SKM-1 (cell line): ENCODE measurements at regions not wholly inside any gene's neighbourhood (a gene's known extent, or its start where the extent isn't known, plus 50 kb on each side); places are given as distances from the start of the nearest gene placed in this dataset.
"Not testable (repeated sequence)": the region's sequence is repeated elsewhere in the genome, so short reads cannot be mapped to it uniquely, and the experiment has no call there.

Source experiments
- DNase-seq: peaks from one replicate; lab custom pipeline; 2025; ENCODE audit not compliant: unreplicated experiment; lab: John Stamatoyannopoulos, UW

DNA sequence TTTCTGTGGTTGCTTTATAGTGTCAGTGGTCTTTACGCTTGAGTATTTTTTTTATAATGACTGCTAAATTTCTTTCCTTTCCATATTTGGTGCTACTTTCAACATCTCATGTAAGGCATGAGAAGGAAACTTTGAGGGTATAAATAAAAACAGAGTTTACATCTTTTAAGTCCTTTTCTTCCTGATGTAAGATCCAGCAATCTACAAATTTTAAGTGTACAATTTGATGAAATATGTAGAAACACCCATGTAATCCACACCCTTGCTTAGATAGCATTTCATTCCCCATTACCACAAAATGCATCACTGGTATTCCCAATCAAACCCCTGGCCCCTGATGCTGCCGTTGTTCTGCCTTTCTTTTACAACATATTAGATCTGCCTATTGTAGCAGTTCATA, 769.1 kb downstream of the CCDC85A start:
- DNase-seq: no peak

DNA sequence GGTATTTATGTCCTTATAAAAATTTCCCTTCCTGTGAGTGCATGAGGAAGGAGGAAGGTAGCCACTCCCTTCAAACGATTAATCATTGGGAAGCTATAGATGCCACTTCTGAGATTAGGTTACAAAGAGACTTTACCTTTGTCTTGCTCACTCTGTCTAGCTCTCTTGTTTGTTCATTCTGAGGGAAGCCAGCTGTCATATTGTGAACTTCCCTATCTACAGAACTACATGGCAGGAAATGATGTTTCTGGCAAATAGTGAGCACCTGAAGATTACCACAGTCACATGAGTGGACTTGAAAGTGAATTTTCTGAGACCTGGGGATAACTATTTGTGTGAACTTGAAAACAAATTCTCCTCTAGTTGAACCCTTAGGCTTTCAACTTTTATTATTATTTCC, 776.8 kb downstream of the CCDC85A start:
- DNase-seq: no peak

DNA sequence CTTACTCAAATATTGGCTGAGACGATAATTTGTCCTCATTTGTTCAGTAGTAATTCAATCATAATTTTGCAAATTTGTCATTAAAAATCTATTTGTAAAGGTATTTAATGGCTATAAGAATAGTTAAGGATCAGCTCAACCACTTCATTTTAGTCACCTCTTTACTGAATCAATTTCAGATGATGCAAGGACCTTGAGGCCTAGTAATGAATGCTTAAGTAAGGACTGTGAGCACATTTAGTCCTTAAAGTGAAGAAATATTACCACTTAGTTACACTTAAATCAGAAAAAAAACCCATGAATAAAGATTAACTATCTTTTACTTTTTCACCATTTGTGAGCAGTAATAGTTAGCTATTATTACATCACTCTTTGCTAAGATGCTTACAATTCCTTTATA, 778.9 kb downstream of the CCDC85A start:
- DNase-seq: no peak

DNA sequence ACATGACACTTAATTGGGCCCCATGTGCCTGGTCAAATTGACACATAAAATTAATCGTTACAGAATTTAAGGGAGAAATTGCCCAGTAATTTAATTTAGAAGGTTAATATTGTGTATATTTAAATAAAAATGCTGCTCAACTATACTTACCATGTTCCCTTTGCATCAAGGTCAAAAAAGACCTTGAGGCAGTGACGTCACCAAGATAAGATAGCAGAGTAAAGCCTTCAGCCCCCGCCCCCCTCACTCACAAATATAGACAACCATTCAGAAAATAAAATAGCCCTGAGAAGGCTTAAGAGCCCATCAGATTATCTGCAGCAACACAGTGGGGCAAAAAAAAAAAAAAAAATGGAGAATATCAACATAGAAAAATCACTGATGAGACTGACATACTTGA, 785.7 kb downstream of the CCDC85A start:
- DNase-seq: no peak

DNA sequence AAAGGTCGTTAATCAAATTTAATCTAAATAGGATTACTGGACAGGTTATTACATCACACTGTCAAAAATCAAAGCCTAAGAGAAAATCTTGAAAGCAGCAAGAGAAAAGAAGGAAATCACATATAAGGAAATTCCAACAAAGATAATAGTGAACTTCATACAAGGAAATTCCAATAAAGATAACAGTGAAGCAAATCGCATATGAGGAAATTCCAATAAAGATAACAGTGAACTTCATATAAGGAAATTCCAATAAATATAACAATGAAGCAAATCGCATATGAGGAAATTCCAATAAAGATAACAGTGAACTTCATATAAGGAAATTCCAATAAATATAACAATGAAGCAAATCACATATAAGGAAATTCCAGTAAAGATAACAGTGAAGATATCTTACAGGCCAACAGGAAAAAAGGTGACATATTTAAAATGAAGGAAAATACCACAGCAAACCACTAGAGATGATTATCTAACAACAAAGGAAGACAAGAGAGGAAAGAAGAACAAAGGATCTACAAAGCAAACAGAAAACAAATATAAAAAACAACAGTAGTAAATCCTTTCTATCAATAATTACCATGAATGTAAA, 787.7 kb downstream of the CCDC85A start:
- no peak for DNase-seq

DNA sequence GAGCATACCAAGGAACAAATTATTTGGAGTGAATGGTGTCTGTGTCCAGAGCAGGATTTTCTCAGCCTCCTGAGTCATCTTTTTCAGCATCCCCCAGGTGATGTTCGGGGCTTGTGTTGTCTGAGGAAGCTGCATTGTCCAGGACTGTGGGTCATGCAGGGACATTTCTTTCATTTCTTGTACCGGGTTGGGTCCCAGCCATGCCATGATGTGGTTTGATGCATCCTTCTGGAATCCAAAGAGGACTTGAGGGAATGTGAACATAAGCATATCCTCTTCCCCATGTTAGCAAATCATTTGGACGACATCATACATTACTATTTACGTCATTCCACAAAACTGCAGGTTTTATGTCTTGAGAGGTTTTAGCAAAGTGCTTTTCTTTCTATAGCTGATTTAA, 797.8 kb downstream of the CCDC85A start:
- DNase-seq: no peak

DNA sequence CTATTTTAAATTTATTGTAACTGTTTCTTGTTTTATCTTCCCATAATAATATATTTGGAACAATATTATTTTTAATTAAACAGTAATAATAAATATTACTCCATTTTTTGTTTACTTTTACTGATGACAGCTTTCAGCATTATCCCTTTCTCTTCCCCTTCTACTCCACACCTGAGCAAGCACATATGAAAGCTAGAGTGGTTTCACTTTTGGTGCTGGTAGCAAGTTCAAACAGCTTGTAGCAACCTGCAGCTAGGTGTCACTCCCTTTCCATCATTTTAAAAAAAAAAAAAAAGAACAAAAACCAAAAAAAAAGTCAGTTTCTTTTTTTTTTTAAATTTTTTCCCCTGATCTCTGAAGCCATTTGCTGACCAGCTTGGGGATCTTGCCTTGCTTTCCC, 801.8 kb downstream of the CCDC85A start:
- DNase-seq: no peak

DNA sequence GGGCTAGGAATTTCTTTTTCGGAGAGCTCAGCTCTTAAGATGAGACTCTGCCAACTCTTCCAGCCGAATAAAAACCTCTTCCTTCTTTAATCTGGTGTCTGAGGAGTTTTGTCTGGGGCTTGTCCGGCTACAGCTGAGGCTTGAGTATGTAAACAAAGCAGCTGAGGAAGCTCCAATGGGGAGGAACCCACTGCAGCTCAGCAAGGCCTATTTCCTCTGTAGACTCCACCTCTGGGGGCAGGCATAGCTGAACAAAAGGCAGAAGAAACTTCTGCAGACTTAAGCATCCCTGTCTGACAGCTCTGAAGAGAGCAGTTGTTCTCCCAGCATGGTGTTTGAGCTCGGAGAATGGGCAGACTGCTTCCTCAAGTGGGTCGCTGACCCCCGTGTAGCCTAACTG, 838.7 kb downstream of the CCDC85A start:
- no peak for DNase-seq

DNA sequence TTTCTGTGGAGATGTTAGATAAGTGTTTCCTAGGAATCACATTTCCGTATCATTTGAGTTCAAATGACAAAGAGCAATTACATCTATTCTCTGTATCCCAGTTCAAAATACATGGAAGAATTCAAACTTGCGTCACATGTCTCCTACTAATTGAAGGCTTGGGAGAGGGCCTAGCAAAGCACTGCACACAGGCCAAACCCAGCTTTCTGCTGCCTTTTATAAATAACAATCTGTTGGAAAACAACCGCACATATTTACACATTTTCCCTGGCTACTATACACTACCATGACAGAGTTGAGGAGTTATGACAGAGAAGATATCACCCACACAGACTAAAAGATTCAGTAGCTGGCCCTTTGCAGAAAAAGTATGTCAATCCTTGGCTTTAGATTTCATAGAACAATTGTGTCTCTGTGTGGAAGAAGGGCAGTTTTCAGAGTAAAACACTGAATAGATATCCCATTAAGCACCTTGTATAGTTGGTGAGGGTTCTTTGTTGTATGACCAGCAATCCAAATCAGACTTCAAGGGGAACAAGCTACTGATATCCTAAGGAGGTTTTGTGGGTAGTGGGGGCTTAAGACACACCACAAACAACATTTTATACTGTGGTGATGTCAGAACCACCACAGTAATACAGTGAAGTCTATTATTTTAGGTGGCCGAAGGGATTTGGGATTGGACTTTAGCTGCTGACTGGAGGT, 861.3 kb downstream of the CCDC85A start:
- DNase-seq: no peak

DNA sequence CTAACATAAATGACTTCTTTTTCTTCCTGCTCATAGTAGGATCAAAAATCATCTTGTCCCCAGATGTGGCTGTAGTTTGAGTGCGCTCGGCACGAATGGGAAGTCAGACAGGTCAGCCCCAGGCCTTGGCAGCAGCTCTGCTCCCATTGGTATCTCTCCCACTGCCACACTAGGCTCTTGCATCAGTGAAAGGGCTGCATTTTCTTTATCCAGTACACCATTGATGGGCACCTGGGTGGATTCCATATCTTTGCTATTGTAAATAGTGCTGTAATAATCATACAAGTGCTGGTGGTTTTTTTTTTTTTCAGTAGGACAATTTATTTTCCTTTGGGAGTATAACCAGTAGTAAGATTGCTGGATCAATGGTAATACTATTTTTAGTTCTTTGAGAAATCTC, 865.5 kb downstream of the CCDC85A start:
- no peak for DNase-seq

DNA sequence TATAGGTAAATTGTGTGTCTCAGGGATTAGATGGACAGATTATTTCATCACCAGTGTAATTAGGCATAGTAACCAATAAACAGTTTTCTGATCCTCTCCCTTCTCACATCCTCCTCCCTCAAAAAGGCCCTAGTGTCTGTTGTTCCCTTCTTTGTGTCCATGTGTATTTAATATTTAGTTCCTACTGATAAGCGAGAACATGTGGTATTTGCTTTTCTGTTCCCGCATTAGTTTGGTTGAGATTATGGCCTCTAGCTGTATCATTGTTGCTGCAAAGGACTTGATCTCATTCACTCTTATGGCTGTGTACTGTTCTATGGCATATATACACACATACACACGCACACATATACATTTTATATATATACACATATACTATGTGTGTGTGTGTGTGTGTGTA, 866.2 kb downstream of the CCDC85A start:
- no peak for DNase-seq

DNA sequence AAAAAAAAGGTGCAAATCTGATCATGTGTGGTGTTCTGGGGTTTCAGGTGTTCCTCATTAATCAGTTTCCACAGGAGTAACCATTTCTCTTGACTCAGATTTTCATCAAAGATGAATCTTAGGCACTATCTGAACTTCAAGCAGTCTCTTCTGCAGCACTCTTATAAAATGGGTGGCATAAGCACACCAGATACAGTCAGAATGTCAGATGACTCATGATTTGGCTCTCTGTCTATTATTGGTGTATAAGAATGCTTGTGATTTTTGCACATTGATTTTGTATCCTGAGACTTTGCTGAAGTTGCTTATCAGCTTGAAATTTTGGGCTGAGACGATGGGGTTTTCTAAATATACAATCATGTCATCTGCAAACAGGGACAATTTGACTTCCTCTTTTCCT, 882.5 kb downstream of the CCDC85A start:
- not testable (repeated sequence) for DNase-seq

DNA sequence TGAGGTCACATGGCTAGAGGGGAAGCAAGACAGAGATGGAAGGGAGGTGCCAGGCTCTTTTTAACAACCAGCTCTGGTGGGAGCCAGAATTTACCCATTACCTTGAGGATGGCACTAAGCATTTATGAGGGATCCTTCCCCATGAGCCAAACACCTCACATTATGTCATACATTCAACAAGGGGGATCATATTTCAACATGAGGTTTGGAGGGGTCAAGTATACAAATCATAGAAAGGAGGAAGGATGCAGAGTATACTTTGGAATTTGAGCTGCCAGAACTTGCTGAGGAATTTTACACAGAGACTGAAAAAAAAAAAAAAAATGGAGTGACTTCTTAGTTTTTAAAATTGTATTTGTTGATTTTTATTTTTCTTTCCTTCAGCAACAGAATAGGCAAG, 891.4 kb downstream of the CCDC85A start:
- DNase-seq: no peak

DNA sequence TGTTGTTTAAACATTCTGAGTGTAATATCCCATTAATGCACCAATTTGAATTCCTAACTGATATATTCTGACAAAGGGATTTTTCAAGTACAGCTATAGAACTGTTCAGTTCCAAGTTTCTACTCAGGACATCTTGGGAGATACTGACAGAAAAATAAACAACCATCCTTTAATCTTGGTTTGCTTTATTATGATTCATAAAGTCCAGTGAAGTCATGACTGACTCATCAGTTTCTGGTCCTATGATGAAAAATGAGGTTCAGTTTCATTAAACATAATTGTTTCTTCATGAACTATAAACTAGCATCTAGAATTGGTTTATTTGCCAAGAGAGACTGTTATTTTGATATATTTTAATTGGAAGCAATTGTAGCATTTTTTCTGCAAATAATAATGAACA, 896.2 kb downstream of the CCDC85A start:
- no peak for DNase-seq

DNA sequence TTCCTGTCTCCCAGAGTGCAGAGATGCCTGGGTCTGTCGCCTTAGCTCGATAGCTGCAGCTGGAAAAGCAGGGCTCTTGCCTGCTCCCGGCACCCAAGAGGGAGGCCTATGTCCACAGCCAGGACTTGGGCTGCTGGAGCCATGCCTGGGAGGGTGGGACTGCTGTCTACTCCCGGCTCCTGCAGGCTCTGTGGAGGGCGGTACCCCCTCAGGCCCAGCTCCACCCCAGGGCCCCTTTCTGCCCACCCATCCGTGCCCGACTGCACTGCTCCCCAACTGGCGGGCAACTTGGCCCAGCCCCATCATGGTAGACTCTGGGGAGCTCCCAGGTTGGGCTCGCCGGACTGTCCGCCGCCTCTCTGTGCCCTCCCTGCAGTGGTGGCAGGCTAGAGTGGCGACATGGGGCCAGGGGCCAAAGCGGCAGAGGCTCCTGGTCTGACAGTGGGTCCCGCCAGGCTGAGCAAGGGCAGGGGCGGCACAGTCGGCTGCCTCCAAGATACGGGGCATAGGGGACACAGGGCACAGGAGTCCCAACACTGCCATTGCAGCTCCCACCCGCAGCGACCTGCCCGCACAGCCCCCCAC, 901.0 kb downstream of the CCDC85A start:
- no peak for DNase-seq

DNA sequence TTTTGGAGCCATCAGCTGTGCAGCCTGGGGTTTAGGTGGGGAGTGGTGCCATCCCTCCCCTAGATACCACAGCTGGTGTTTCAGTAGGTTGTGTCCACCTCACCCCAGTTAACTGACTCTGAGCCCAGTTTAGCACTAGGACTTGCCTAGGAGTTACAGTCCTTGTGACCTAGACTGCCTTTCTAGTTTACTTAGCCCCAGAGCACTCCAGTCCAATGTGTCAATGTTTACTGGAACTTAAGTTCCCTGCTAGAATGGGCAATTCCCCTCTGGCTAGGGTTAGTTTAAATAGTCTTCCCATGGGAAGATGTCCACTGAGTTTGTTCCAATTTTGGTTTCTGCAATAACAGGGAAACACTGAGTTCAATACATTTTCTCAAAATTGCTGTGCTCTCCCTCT, 909.2 kb downstream of the CCDC85A start:
- no peak for DNase-seq

DNA sequence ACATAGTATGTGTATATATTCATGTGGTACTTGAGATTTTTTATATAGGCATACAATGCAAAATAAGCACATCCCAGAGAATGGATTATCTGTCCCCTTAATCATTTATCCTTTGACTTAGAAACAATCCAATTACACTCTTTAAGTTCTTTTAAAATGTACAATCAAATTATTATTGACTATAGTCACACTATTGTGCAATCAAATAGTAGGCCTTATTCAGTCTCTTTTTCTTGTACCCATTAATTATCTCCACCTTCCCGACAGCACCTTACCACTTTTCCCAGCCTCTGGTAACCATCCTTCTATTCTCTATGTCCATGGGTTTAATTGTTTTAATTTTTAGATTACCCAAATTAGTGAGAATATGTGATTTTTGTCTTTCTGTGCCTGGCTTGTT, 914.1 kb downstream of the CCDC85A start:
- DNase-seq: no peak

DNA sequence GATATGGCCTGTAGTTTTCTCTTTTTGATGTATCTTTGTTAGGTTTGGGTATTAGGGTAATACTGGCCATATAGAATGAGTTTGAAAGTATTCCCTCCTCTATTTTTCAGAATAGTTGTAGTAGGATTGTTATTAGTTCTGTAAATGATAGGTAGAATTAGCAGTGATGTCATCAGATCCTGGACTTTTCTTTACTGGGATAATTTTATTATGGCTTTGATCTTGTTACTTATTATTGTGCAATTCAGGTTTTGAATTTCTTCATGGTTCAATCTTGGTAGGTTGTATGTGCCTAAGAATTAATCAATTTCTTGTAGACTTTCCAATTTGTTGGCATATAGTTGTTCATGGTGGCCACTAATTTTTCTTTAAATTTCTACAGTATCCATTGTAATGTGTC, 916.6 kb downstream of the CCDC85A start:
- no peak for DNase-seq

DNA sequence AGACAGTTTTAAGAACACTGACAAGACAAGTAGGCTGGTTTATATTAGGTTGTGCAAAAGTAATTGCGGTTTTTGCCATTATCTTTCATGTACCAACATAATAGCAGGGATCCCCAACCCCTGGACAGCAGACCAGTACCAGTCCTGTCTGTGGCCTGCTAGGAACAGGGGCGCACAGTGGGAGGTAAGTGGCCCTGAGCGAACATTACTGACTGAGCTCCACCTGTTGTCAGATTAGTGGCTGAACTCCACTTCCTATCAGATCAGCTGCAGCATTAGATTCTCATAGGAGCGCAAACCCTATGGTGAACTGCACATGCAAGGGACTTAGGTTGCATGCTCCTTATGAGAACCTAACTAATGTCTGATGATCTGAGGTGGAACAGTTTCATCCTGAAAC, 921.9 kb downstream of the CCDC85A start:
- no peak for DNase-seq

DNA sequence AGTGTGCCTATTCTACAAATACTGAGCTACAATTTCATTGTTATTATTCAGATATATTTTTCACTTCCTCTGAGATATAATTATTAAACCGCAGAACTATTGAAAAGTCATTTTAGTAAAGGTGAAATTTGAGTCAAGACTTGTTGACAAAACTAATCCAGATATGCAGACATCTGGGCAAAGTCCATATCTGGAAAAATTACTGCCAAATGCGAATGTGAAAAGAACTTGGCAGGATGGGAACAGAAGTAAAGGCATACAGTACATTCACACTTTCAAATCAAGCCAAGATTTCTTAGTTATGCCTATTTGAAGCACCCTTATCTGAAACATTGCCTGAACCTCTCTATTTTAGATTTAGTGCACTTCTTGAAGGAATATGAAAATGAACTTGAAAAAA, 923.6 kb downstream of the CCDC85A start:
- DNase-seq: no peak

DNA sequence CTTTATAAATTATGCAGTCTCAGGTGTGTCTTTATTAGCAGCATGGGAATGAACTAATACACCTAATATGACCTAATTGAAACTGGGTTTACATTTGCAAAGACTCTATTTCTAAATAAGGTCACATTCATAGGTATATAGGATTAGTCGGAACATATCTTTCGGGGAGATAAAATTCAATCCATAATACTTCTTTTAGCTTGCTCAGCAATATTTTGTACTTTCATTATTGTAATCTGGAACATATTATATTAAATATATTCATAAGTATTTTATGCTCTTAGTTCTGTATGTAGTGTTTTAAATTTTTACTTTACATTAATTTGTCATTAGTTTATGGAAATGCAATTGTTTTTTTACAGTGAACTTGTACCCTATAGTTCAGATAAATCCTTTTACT, 927.7 kb downstream of the CCDC85A start:
- DNase-seq: no peak

DNA sequence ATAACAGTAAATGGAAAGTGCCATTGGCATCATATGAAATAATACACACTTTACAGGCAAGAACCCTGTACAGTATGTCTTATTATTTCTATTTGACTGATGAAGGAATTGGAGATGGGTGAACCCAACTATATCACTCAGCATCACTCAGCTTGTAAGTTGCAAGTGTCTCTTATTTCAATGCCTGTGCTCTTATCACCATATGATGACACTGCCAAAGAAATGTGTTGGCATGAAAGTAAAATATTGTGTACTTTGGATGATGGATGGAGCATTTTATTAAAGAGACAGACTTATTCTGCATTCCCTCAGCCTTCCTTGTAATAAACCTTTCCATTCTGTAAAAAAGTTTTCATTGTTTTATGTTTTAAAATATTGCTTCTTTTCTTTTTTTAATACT, 927.5 kb upstream of the VRK2 start:
- DNase-seq: no peak

DNA sequence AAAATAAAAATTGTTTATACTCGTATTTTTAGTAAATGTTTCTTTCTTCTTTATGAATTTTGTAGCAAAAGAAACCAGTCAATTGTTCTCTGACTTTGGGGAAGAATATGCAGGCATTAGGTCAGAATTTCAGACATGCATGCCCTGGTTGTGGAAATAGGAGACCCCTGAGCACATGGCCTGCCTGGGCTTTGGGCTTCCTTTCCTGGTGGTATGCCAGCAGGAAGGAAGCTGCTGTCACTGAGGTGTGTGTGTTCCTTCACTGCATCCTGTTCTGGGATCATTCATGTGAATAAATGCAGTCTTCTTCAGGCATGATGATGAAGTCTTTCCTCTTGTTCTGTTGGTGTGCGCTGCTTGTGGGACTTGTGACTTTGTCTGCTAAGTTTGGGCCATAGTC, 920.2 kb upstream of the VRK2 start:
- no peak for DNase-seq
